Dermis microvascular lymphatic vessel endothelial cell (primary cell): ENCODE measurements at regions not wholly inside any gene's neighbourhood (a gene's known extent, or its start where the extent isn't known, plus 50 kb on each side); places are given as distances from the start of the nearest gene placed in this dataset.
"Not testable (repeated sequence)": the region's sequence is repeated elsewhere in the genome, so short reads cannot be mapped to it uniquely, and the experiment has no call there.

Experiments used
- DNase-seq, 2 donors: peaks; one replicate each; pipeline versions ENCODE4 v3.0.0 to v3.0.0-alpha.2; 2010; ENCODE audit warnings: low read depth in 2 of 2

DNA sequence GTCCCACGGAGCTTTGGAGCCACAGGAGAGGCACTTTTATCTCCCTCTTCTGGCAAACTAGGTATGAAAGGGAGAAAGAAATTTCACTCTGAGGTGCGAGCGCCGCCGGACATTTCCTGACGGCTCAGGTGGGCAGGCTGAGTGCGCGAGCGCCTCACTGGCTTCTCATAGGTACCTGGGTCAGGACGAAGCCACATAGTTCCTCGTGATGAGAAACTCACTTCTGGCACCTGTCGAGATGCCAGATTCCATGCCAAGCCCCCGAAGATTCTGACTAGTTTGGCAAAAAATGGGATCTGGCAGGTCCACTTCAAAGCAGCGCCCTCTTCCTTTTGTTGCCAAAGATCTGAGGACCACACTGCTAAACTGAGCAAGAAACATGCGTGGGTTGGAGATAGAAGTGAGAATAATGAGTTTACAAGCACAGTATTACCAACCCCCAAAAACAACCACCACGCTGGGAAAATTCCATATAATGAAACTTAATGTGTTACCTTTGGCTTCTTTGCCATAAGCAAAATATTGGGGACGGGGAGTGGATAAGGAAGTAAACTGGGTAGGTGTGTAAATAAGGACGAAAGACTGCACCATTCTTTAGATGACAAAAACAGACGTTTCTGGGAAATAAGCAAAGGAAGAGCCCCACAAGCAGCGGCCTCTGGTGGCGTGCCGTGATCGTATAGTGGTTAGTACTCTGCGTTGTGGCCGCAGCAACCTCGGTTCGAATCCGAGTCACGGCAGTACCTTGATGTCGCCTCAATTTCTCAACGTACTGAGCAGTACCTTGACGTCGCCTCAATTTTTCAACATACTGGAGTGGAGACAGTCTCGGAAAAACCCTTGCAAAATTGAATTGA is 89.8 kb upstream of the PRSS16 start:
- peak in 1 of 2 donors; percentile 56 for DNase-seq

DNA sequence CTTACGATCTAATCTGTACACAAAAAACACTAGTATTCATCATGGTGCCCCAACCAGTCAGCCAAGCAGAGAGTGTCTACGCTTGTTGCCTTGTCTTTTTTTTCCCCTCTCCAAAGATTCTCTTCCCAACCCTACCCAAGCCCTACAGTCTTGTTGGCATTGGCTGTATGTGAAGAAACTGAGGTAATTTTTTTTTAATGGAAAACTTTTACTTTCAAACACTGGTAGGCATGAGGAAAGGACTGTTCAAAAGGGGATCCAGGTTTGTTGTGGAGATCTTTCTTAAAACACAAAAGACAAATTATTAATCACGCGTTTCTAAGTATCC is 89.2 kb upstream of the PRSS16 start:
- DNase-seq, result no peak

DNA sequence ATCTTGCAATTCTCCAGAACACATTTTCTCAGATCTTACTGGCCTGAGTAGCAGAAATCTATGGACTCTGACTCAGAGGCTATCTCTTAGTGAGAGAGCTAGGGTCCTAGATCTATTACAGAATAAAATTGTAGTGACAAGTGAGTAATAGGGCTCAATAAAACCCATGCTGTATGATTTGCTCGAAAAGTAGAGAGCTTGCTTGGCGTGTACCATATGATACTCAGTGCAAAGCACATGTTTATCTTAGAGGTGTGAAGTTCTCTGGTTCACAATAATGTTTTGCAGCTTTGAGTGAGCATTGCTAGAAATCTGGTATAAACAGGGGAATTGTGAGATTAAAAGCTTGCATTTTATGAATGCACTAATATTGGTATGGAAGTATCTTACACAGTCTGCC is 87.8 kb upstream of the PRSS16 start:
- no peak for DNase-seq

DNA sequence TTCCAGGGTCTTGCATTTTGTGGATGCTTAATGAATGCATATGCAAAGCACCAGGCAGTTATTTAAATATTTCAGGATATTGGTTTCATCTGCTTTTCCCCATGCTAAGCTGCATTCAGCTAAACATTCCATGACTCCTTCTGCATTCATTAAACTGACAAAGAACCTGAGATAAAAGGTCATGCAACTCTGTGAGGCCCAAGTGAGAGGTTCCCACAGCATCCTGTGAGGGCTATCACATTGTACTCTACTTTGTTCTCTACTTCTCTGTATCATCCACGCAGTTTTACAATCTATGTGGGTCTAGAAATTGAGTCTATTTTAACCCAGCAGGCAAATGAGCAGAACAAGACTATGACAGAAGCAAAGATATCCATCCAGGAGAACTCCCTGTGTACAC is 86.4 kb upstream of the PRSS16 start:
- DNase-seq, result no peak

DNA sequence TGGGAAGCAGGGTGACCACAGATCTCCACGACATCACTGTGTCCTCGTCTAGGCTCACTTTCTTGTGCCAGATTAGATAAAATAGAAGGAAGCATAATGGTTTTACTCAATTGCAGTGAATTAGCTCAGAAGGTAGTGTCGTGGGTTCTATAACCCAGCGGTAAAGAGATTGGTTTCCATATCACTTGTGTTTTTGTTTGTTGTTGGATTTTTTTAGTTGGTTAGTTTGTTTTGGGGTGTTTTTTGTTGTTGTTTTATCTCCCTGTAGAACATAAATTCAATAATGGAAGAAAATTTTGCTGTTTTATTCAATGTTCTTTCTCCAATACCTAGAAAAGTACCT is 85.9 kb upstream of the PRSS16 start:
- DNase-seq, result no peak

DNA sequence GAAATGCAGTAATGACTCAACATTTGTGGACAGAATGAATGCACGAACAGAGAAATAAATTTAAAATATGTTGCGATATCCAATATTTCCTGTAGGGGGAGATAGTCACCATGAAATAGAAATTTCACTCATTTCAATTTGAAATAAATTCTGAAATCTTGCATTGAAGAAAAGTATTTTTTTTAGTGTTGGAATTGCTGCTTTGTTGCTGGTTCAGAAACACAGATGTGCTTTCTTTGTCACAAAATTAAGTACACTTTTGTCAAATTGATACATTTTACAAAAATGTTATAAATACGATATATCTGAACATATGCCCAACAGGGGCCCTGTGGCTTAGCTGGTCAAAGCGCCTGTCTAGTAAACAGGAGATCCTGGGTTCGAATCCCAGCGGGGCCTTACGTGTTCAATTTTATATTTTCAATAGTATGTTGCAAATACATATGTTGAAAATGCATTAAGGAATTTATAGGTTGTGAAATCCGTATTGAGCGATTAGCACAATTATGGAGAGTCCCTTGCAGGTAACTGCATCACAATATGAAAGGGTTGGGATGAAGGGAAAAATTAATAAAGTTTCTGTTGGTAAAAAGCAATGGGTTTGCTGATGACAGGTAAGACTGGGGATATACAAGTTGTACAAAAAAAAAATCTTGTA is 85.4 kb upstream of the PRSS16 start:
- DNase-seq, result peak in 1 of 2 donors; percentile 41

DNA sequence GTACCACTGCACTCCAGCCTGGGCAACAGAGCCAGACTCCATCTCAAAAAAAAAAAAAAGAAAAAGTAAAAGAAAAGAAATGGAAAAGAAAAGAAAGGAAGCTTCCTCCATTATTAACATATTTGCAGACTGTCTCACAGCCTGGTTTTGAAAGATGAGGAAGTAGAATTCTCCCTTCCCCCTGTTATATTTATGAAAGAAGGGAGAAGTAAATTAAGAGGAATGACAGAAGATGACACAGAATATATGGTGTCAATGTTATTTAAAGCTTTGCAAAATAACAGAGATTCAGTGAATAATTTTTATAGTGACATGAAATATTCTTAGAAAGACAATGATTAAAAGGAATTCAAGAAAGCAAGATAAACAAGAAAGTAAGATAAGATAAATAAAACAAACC is 83.7 kb upstream of the PRSS16 start:
- DNase-seq, result no peak

DNA sequence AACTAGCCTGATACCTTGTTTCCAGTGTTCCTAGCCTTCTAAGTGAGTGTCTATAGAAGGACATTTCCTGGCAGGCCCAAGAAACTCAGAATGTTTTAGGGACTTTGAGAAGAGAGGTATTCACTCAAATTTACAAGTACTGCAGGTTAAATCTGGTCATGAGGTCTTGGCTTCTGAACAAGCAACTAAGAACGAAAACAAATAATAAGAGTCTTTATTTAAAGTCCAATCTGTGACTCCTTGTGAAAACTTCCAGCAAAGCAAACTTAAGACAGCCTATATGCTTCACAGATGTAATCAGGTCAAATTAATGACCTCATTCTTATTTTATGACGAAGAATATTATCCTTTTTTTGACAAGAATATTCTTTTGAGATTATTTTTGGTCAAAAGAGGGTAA is 79.4 kb upstream of the PRSS16 start:
- DNase-seq, result no peak

DNA sequence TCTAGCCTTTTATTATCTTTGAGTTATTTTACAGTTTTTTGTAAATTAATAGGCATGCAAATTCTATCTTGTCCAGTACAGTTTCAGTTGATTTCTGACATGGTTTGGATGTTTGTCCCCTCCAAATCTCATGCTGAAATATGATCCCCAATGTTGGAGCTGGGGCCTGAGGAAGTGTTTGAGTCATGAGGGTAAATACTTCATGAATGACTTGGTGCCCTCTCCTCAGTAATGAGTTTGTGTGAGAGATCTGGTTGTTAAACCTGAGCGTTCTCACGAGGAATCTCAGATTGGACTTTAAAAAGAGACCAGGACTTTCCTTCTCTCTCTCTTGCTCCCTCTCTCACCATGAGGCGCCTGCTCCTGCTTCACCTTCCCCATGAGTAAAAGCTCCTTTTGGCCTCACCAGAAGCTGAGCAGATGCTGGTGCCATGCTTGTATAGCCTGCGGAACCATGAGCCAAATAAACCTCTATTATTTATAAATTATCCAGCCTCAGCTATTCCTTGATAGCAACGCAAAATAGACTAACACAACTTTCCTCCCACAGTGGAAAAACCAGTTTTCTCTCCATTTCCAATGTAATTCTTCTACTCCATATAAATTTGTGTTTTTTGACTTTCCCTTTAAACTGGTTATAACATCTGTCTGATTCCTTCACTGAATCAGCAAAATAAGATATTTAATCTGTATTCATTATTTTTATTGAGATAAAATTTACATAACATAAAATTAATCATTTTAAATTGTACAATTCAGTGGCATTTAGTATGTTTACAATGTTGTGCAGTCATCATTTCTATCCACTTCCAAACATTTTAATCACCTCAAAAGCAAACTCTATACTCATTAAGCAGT is 78.7 kb upstream of the PRSS16 start:
- DNase-seq, result peak in 1 of 2 donors; percentile 24

DNA sequence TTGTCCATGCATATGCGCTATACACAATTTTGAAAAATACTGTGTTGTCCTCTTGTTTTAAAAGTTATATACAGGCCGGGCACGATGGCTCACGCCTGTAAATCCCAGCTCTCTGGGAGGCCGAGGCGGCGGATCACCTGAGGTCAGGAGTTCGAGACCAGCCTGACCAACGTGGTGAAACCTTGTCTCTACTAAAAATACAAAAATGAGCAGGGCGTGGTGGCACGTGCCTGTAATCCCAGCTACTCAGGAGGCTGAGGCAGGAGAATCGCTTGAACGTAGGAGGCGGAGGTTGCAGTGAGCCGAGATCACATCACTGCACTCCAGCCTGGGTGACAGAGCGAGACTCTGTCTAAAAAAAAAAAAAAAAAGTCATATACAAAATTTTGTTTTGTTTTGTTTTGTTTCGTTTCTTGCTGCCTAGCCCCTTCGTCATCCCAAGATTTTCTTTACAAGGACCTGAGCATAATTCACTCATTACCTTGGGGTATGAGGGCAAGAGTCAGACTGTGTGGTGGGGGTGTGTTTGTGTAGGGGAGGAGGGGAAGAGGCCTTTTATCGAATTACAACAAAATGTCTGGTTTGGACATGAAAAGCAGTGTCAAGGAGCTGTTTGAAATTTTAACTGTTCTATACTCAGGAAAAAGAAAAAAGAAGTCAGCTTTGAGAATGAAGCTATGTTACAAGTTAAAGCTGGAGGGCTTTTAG is 74.8 kb upstream of the PRSS16 start:
- not testable (repeated sequence) for DNase-seq

DNA sequence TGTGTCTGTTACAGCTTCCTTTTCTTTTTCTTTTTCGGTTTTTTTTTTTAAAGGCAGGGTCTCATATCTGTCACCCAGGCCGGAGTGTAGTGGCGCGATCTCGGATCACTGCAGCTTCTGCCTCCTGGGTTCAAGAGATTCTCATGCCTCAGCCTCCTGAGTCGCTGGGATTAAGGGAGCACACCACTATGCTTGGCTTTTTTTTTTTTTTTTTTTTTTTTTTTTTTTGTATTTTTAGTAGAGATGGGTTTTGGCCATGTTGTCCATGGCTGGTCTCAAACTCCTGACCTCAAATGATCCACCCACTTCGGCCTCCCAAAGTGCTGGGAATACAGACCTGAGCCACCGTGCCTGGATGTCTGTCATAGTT is 74.3 kb upstream of the PRSS16 start:
- DNase-seq, result not testable (repeated sequence)

DNA sequence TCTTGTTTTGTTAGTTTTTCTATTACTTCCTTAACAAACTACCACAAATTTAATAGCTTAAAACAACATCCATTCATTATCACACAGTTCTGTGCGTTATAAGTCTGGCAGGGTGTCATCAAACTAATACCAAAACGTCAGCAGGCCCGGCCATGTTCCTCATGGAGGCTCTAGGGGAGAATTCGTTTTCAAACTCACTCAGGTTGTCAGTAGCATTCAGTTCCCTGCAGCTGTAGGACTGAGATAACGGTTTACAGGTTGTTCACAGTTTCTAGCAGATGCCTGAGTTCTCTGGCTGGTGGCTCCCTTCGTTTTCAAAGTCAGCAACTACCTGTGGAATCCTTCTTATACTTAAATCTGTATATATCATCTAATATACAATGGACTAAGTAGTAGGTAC is 72.5 kb upstream of the PRSS16 start:
- no peak for DNase-seq

DNA sequence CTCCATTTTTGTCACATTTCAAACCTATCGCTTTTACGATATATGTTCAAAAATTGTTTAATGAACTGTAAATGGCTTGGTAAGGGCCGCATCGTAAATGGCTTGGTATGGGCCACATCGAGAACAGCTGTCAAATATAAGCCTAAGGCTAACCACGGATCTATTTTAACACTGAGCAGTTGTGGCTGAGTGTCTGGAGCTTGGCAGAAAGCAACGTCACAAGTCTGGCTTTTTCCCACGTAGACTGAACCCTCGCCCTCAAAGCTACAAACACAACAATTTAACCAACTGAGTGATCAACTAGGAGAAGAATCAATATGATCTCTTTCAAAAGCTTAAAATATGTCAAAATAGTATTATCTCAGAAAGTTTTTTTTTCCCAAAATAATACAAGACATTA is 71.4 kb upstream of the PRSS16 start:
- DNase-seq, result no peak

DNA sequence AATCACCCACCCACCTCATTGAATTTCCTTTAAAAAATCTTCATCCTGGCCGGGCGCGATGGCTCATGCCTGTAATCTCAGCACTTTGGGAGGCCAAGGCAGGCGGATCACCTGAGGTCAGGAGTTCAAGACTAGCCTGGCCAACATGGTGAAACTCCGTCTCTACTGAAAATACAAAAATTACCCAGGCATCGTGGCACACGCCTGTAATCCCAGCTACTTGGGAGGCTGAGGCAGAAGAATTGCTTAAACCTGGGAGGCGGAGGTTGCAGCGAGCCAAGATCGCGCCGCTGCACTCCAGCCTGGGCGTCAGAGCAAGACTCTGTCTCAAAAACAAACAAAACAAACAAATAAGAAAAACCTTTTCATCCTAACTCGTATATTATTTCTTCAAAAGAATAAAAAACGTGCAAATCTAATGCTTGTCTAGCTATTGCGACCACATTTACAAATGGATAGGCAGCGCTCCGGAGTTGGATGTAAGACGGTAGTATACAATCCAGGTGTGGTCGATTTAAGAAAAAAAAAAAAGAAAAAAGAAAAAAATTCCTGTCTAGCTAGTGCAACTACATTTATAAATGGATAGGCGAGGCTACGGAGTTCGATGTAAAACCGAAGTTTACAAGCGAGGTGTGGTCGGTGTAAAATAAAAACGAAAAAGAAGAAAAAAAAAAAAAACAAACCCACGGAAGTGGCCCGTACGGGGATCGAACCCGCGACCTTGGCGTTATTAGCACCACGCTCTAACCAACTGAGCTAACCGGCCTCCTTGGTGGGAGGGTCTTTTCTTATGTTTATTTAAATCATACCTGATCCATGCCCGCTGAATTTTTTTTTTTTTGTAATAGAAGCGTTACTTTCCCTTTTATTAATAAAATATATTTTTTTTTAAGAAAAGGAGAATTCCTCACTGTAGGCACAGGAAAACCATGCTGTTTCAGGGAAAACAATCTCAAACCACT is 70.7 kb upstream of the PRSS16 start:
- peak; percentile 39 to 57 for DNase-seq

DNA sequence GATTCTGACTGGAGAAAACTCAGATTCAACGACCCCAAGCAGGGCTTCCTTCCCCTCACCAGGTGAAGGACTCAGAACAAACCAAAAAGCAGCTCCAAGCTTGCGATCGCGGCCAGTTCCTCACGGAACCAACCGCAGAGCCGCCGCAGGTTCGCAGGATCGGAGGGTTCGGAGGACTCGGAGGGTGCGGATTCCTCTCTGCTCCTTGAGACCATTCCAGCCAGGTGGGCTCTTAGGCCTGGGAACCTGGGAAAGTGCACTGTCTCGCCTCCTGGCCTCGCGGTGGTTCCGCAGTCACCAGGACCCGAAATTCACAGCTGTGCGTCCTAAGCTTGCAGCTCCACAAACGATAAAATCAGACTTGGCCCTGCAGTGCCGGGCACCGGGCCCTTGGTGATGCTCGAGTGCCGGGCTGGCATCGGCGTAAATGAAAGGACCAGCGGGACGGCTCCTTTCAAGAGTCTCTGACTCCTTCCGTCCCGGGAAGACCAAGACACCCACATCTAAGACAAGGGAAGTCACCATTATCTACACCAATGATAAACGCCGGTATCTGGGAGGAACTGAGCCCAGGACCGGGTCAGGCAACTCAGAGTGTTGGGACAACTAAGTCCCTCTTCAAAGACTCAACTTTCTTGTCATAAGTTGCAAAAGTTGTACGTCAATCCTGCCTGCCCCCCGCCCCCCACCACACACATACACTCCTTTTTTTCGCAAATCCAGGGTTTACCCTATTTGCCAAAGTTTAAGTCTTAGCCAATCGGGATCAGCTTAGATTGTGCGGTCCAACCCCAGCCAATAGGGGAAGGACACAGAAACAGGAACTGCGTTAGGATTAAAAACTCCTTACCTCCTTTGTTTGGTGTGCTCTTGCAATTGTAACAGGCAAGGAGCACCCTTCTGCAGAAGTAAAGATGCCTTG is 69.8 kb upstream of the PRSS16 start:
- DNase-seq, result peak; percentile 30 to 93

DNA sequence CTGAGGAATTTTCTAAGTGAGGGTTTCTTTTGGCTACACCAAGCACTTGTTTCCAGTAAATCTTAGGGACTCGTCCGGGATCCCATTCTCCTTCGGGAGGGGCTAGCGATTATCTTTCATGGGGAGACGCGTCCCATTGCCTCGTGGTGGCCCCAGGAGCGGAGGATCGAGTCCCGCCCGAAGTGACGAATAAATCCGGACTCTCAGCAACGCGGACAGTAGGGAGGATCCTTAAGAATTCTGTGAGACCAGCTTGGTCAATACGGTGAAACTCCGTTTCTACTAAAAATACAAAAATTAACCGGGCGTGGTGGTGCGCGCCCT is 69.1 kb upstream of the PRSS16 start:
- no peak for DNase-seq

DNA sequence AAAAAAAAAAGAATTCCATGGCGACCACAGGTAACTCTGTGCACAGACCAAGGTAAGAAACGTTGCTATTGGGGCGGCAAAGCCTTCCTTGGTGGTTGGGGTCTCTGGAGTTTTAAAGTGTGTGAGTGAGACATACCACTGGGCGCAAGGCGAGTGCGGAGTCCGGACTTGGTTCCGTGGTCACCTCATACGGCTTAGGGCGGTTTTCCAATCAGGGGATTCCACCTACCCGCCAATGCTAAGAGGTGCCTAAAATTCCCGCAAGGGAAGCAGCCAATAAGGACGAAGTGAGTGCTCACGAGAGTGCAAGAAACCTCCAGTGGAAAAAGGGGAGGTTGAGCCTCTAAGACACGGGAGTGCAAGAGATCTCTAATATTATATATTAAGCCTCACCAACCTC is 68.6 kb upstream of the PRSS16 start:
- peak in 1 of 2 donors; percentile 9 for DNase-seq

DNA sequence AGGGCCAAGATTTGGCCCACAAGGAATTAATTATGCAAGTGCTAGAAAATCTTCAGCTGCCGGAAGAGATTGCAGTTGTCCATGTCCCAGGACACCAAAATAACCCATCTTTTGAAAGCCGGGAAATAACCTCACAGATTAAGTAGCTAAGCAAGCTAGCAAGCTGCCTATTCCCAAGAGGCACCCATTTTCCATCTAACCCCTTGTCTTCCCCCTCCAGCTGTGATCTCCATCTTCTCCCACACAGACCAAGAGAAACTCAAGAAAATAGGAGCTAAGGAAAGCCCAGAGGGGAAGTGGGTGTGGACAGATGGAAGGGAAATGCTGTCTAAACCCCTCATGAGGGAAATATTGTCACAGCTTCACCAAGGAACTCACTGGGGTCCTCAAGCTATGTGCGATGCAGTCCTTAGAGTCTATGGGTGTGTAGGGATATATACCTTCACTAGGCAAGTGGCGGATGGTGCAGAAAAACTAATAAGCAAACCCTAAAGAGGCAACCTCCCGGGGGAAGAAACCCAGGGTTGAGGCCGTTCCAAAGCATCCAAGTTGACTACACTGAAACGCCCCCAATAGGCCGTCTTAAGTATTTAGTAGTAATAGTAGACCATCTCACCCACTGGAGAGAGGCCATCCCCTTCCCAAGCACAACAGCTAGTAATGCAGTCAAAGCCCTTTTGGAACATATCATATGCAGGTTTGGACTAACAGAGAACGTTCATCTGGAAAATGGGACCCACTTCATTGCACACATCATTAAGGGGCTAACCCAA is 64.3 kb upstream of the PRSS16 start:
- DNase-seq, result no peak
